Sigmoid colon (tissue), 4 donors: ENCODE measurements at regions not wholly inside any gene's neighbourhood (a gene's known extent, or its start where the extent isn't known, plus 50 kb on each side); places are given as distances from the start of the nearest gene placed in this dataset.

Experiments used
- CTCF ChIP-seq, 4 experiments: fragments of 450-650 bp in 3 of 4; fragments of 200-600 bp in 1 of 4; IDR thresholded peaks; one replicate each; pipeline ENCODE4 v1.5.1; 2016 to 2019; ENCODE audit warnings: antibody characterized with exemption in 4 of 4, mild to moderate bottlenecking in 3 of 4, moderate library complexity in 2 of 4
- EP300 ChIP-seq, 4 donors: sonication (generic); formaldehyde crosslinking; IDR thresholded peaks; one replicate each; pipeline ENCODE4 v1.6.1; 2017; ENCODE audit warnings: antibody characterized with exemption in 4 of 4
- POLR2A ChIP-seq, 2 donors: fragments of 450-650 bp; IDR thresholded peaks; one replicate each; pipeline ENCODE4 v1.6.1; 2016; ENCODE audit warnings: antibody characterized with exemption in 2 of 2, mild to moderate bottlenecking in 2 of 2, moderate library complexity in 2 of 2
- POLR2AphosphoS5 ChIP-seq, 4 donors: sonication (generic); formaldehyde crosslinking; IDR thresholded peaks; one replicate each; pipeline ENCODE4 v1.6.1; 2017; ENCODE audit warnings: antibody characterized with exemption in 4 of 4

GRCh38 chr1:56019472-56019871, 559.9 kb downstream of the PLPP3 start:
- TF ChIP-seq CTCF (IDR thresholded peaks at IDR 0.05) (no peak), POLR2A (IDR thresholded peaks at IDR 0.05) (no peak), POLR2AphosphoS5 (IDR thresholded peaks at IDR 0.05) (no peak), EP300 (IDR thresholded peaks at IDR 0.05) (no peak)
